NCI-H446 treated with DMSO at 0.1 percent for 48 hours (cell line): ENCODE measurements at regions not wholly inside any gene's neighbourhood (a gene's known extent, or its start where the extent isn't known, plus 50 kb on each side); places are given as distances from the start of the nearest gene placed in this dataset.
"Not testable (repeated sequence)": the region's sequence is repeated elsewhere in the genome, so short reads cannot be mapped to it uniquely, and the experiment has no call there.

ENCODE experiments used
- DNase-seq: peaks from one replicate; lab custom pipeline; 2025; lab: John Stamatoyannopoulos, UW

DNA sequence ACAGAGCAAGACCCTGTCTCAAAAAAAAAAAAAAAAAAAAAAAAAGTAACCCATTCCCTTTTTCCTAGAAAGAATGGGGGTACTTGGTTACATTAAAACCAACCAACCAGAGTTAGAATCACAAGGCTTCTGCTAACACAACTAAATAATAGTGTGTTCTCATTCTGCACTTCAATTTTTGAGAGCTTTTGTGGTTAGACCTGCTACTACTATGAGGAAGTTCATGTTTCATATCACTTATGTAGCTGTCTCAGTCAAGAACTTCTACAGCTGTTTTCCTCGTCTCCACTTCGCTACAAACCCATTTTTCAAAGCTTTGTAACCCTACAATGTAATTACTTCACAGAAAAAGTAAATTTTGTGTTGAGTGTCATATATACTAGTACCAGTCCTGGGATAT is 58.3 kb downstream of the PDHA2 start:
- DNase-seq = no peak

DNA sequence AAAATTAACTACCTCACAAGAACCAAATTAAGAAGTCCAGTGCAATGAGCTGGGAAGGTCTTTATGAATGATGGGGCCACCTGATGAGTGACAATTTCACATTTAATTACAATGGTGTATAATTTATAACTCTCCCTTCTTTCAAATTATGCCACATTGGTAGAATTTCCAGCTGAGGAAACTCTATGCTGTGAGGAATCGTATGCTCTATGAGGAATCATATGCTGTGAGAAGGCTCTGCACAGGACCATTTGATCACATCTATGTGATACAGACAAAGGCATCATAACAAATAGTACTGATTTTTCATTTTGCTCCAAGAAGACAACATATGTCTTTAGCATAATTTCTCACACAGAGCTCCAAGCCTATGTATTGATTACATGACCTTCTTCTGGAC is 69.3 kb downstream of the PDHA2 start:
- no peak for DNase-seq

DNA sequence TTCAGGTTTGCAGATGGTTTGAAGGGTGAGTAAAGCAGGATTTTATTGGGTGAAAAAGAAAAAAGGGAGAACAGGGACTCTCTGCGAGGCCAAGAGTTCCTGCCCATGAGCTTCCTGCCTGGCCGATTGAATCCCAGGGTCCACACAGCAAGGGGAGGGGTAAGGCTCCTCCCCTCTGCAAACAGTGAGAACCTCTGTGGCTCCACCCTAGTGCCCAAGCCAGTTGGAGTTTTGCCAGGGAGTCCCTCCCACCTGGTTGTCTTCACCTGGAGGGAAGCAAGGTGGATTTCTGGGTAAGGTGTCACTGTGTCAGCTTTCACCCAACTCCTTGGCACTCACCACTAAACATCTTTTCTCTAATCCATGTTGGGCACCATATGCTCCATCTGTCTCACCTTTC is 70.9 kb downstream of the PDHA2 start:
- DNase-seq = no peak

DNA sequence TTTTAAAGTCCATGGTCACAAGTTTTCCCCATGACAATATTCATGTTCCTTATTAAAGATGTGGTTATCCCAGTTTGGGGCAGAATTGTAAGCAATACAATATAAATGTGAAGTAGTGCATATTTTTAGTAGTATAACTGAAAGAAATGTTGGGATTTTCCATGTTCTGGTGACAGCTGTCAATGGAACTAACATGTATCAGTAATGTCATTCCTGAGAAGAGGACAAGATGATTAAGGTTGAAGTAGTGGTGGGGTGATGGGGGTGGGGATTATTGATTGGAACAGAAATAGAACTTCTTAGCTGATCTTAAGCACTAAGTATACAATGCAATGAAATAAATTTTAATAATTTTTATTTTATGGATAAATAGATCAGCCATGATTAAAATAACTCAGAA is 81.6 kb downstream of the PDHA2 start:
- DNase-seq = no peak

DNA sequence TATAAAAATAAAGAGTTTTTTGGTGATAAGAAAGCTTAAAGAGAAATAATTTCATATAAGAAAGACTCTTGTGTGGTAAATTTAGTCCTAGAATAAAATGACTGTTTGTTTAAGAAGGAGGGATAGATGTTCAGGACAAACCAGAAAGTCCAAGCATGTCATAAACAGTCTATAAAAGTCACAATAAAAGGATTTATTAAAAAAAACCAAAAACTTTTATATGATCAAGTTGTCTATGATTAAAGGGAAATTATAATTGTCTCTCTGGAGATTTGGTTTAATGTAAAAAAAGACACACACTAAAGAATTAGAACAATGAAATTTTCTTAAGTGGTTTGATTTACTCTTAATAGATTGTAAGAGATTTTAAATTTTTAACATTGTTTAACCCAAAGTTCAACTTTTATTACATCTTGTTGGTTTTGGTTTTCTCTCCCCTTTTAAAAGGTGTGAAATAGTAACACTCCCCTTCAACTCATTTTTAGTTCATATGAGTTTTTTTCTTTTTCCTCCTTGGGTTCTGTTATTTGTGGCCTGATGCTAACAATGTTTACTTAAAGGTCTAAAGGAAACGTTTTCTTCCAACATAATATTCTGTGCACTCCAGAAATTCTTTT is 89.7 kb downstream of the PDHA2 start:
- DNase-seq = no peak

DNA sequence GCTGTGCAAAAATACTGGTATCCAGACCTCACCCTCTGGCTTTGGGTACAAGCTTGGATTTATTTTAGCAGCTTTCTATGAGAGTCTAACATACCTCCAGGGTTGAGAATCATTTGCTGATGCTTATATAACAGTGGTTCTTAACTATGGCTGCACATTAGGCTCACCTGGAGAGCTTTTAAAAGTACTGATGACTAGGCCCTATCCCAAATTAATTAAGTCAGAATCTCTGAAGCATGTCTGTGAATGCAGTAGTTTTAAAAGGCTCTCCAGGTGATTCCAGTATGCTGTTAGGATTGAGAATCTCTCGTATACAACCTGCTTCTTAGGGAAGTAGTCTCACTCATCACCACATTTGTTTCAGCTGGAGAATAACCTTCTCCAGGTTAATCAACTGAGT is 99.2 kb downstream of the PDHA2 start:
- no peak for DNase-seq

DNA sequence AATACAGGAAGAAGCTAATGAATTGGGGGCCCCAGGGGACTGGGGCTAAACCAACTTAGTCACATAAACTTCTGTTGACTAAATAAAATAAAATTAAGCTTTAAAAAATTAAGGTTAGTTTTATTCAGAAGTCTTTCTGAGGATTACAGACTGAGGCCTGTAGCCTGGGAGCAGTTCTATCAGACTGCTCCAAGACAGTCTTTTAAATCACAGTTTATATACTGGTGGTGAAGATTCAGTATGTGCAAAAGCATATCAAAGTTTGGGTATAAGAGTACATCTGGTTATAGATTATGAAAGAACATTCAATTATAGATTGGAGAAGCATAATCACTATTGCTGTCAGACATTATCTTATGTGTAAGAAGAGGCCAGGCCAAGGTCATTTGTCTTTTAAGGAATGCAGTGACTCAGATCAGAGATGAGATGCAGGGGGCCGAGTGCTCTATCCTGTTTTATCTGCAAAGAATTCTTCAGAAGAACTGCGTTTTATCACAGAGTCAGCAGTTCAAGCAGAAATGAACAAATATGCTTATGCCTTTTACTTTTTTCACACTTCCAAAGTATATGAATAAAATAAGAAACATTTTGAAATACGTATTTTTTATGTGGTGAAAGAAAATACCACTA is 109.4 kb downstream of the PDHA2 start:
- no peak for DNase-seq

DNA sequence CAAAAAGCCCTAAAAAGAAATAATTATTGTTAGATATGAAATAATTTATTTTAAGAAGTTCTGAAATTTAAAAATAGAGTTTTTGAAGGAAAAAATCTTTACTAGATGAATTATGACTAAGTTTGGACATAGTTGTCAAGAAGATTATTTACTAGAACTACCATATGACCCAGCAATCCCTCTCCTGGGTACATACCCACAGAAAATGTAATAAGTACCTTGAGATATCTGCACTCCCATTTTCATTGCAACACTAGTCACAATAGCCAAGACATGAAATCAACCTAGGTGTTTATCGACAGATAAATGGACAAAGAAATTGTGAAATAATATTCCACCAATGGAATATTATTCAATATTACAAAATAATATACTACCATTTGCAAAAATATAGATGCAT is 109.9 kb downstream of the PDHA2 start:
- DNase-seq = no peak

DNA sequence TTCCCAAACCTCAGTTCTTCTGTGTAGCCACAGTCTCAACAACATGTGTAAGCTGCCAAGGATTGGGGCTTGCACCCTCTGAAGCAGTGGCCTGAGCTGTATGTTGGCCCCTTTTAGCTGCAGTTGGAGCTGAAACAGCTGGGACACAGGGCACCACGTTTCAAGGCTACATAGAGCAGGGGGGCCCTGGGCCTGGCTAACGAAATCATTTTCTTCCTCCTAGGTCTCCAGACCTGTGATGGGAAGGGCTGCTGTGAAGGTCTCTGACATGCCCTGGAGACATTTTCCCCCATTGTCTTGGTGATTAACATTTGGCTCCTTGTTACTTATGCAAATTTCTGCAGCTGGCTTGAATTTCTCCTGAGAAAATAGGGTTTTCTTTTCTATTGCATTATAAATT is 112.6 kb downstream of the PDHA2 start:
- not testable (repeated sequence) for DNase-seq

DNA sequence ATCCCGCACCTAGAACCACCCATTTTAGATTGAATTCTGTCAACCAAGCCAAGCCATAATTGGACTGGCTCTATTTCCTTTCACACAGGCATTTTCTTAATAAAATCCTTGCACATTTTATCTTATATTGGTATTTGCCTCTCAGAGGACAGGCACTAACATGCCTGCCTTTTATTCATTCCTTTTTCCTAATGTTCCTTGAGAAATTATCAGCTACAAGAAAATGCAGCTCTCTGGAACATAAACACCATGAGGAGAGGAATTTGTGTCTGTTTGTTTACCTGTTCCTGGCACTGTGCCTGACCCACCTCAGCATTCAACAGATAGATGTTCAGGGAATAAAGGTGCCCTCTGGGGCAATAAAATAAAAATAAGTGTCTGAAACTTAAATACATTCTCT is 116.2 kb downstream of the PDHA2 start:
- DNase-seq = no peak

DNA sequence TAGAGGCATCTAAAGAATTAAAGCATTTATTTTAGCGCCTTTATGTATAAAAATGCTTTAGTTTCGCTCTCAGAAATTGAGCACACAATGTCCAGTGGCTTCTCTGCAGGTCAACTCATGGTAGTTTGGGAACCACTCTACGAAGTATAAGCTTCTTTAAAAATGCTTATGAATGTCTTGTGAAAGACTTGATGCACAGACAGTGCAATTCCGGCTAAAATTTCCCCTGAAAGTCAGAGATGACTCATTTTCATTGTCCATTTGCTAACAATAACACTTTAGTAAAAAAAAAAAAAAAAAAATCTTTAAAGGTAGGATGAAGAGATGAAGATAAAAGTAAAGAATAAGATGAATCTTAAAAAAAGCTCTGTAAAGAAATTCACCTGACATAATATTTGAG is 117.2 kb downstream of the PDHA2 start:
- no peak for DNase-seq

DNA sequence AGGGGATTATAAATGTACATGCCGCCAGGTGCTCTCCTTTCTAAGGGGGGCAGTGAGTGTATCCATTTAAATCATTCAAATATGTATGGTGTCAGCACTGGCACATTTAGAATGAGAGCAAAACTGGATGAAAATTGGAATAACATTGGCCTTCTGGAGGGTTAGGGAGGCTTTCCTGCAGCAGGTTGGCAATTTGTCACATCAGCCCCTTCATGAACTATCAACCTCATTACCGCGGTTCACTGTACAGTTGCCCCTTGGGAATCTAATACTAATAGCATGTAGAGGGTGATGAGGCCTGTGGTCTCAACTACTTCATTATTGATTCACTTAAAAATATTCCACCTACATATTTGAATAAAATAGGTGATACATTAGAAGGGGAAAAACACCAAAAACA is 117.9 kb downstream of the PDHA2 start:
- no peak for DNase-seq

DNA sequence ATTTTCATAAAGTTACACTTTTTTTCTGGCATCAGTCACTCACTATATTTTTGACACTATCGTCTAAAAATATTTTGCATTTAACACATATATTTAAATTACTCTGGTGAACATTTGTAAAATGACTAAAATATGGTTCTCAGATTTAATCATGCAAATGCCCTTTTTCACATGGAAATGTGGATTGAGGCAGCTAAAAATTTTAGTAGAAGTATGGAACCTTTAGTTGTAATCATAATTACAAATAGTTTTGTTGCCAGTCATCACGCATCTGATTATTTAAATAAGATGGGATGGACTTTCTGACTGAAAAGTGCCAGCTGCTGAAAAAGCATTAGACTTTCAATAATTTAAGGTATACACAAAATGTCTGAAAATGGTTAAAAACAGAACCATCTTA is 119.3 kb downstream of the PDHA2 start:
- DNase-seq = no peak

DNA sequence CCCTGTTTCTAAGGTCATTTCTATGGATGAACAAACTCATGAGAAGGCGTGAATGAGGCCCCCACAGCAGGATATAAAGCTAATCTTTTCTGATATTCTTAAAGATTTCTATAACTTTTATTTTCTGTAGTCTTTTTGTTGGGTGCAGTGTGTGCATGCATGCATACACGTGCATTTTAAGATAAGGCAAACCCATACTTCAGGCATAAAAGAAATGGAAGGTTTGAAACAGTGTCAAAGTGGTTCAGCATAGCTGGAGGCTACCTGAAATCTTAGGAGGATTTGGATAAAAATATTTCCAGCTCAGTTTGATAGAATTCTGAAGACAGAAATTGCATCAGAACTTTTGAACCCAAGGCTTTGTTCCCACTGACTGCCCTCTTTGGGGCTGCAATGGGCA is 119.7 kb downstream of the PDHA2 start:
- no peak for DNase-seq

DNA sequence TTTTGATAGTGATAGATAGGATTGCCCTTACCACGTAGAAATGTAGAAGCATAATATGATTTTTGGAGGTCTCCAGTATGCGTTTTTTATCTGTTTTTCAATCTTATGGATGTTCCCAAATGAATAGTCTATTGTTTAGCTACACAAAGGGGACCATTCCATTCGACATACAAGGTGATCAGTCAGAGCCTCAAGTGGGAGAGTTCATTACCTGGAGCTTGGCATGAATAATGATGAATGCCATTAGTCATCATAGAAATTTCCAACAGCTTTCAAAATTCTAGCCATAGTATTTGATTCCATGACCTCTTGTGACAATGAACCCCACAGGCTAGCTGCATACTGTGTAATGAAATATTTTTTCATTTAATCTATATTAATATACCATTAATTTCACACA is 123.6 kb downstream of the PDHA2 start:
- DNase-seq = no peak

DNA sequence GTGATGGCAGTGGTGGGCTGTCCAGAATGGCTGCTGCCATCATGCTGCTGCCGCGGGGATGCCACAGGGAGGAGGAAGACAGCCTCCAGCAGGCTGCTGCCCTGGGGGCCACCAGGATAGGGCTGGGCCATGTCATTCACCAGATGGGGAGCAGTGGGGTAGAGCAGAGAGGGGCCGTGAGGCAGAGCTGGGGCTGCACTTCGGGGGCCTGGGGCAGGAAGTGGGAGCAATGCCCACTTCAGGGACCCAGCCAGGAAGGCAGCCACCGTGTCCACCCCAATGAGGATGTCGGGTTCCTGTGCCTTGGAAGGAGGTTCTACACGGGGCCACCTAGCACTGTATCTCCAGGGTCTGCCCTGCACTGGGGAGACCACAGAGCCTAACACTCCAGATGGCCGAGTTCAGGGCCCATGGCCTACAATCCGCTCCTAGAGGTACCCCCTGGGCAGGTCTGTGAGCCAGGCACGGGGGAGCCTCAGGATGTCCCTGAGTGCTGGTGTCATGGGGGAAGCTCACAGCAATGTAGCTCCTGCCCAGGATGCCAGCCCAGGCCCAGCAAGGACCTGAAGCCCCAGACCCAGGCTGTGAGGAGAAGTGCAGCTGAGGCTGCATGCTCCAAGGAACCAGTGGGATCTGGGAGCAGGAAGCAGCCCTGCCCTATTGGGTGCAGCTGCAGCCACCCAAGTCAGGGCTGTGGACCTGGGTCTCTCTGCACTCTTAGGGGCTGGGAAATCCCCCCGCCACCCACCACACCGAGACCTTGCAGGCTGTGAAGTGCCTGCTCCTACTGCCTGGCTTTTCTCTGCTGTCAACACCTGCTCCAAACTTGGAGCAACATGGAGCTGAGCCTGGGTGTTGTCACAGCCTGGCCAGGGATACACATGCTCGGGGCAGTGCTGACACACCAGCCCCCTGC is 140.3 kb downstream of the PDHA2 start:
- DNase-seq = no peak

DNA sequence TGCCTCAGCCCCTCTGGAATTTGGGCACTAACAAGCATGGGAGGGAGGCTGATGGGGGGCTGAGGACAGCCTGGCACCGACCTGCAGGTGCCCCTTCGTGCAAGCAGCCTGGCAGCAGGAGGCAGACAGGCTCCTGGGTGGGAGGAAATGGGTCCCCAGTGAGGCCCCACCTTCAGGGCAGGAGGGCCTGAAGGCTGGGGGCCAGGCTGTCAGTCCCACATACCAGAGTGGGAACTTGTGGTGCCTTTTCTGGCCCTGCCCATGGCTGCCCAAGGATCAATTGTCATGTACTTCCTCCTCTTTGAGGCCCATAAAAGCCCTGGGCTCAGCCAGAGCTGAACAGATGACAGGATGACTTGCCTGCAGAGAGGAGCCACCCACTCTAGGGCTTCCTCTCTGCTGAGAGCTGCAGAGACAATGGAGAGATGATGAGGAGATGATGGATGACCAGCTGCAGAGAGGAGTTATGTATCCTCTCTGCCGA is 141.0 kb downstream of the PDHA2 start:
- DNase-seq = no peak

DNA sequence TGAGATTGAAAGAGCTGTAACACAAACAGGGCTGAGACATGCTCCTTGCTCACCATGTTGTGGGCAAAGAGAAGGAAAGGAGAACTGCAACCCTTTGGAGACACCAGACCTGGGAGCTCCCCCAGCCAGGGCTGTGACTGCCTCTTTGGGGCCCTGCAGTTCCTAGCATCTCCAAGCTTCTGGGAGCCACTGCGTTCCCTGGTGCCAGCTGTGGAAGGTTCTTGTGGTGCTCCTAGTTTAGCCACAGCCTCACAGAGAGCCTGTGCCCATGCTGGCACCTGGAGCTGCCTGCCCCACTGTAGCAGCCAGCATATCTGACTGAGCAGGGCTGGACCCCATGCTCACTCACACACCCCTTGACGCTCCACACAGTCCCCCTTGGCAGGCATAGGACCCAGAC is 141.7 kb downstream of the PDHA2 start:
- DNase-seq = no peak

DNA sequence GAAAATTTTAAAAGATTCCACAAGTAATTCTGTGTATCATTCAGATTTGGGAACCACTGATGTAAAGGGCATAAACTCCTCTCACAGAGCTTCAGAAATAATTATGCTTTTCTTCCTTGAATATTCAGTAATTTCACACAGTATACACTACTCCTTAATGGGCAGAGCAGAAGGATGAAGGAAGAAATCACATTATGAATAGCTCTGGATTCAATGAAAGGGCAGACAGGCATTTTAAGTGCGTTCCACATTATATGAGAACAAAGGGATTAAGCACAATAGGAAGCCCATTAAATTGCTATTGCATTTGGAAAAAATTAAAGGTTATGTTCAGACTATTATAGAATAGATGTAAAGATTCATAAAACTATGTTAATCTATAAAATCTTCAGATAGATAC is 142.6 kb downstream of the PDHA2 start:
- DNase-seq = no peak

DNA sequence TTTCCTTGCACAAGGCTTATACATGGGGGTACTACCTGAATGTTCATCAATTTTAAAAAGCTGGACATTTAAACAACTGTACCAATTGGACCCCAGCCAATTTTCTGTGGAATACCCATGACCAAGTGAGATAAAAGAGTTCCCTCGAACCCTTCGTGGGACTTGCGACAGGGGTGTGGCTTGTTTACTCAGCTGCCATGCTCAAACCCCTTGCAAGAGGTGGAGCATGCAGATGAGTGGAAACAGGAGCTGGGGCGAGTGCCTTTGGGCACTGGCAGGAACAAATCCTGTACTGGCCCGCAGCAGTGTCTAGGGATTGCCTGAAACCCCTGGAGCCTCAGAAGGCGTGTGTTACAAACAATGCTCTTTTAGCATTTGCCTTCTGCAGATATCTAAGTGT is 144.2 kb downstream of the PDHA2 start:
- DNase-seq = no peak

DNA sequence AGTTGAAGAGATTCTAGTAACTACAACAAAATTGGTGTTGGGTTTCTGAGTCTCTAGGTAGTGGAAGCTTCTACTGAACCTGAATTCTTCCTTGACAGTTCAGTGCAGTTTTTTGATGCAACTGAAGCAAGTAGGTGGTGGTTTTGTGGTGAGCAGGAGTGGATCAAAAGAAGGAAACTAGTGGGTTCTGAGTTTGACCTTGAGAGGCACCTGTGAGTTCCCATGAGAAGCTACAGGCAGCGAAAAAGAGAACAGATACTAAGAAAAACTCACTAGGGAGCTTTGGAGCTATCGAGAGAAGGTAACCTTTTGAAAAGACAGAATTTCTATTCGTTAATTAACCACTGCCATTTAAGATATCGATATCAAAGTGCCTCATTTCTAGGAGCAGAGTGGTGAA is 145.2 kb downstream of the PDHA2 start:
- DNase-seq = no peak

DNA sequence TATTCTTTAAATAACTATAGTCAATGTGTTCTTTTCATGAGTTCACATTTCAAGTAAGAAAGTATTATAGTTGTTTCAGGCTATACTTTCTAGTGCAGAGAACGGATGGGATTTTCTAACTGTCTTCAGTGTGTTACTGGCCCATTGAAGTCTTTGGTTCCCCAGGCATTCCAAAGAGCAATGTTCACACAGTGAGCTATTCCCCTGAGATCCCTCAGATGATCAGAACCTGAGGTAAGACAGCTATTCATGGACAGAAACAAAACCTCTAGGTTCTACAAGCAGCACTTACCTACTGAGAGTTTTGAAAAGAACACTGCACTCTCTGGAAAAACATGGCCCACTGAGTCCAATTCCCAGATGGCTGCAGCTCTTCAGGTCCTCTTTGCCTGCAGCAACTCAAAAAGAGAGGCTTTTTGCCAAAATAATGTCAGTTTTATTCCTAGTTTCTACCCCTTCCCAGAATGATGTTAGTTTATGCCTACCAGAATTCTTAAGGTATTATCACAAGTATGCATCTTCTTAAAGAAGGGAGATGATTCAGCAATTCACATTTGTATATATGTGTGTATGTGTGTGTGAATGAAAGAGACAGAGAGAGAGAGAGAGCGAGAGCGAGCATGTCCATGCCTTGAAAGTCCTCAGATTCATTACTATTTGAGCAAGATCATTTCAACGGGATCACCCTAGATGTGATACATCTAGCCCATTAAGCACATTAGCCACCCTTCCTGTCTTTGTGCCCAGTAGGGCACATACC is 146.1 kb downstream of the PDHA2 start:
- no peak for DNase-seq
